Sciatic nerve (tissue), 2 donors: ENCODE measurements at regions not wholly inside any gene's neighbourhood (a gene's known extent, or its start where the extent isn't known, plus 50 kb on each side); places are given as distances from the start of the nearest gene placed in this dataset.

ENCODE experiments used
- ATAC-seq: fragments of 200-7000 bp; cut with Tn5 transposase; one replicate; pipeline ENCODE4 v1.9.1; 2020; ENCODE audit warnings: mild to moderate bottlenecking, moderate library complexity
- DNase-seq: peaks from one replicate; pipeline ENCODE4 v3.0.0-alpha.2; 2020; ENCODE audit warnings: low spot score
- intact Hi-C: fragments of 100-400 bp; cut with DNase I; formaldehyde crosslinking; loops from one replicate; pipeline ENCODE4 v1.14.2; 2022
- donor health status: DM: no; HTN: no; CAD: no.
- donor health status: DM: no; HTN: no; CAD: no.

GRCh38 chr16:79318143-79318899, 282.2 kb downstream of the MAF start:
- ATAC-seq (no peak), DNase-seq (no peak)
- intact Hi-C loops: no loop called here

GRCh38 chr16:79317521-79317920, 283.0 kb downstream of the MAF start:
- ATAC-seq (no peak), DNase-seq (no peak)
- intact Hi-C loops: no loop called here

GRCh38 chr16:79317026-79317425, 283.5 kb downstream of the MAF start:
- DNase-seq: no peak
- ATAC-seq: no peak
- intact Hi-C loops: no loop called here

- DNase-seq (no peak), ATAC-seq (no peak)
These were observed 284.5 kb downstream of the MAF start for GRCh38 chr16:79316004-79316458.

GRCh38 chr16:79312502-79312901, 288.0 kb downstream of the MAF start:
- intact Hi-C loops: no loop called here
- ATAC-seq (no peak), DNase-seq (no peak)

More at GRCh38 chr16:79316004-79316458, 284.5 kb downstream of the MAF start:
- intact Hi-C loops: no loop called here

- DNase-seq (no peak), ATAC-seq (no peak)
- intact Hi-C loops: no loop called here
These were observed 289.8 kb downstream of the MAF start for GRCh38 chr16:79310710-79311109.

GRCh38 chr16:79309606-79310005, 290.9 kb downstream of the MAF start:
- intact Hi-C loops: no loop called here
- DNase-seq (no peak), ATAC-seq (no peak)

GRCh38 chr16:79307214-79307613, 293.3 kb downstream of the MAF start:
- ATAC-seq: peak; percentile 87
- peak; percentile 70 for DNase-seq
- intact Hi-C loops: no loop called here

- intact Hi-C loops: no loop called here
- no peak for DNase-seq
- ATAC-seq: no peak
These were observed 295.5 kb downstream of the MAF start for GRCh38 chr16:79305074-79305473.

GRCh38 chr16:79303959-79304387, 296.6 kb downstream of the MAF start:
- DNase-seq (no peak), ATAC-seq (no peak)
- intact Hi-C loops: no loop called here

- ATAC-seq (no peak), DNase-seq (no peak)
- intact Hi-C loops: no loop called here
These were observed 297.3 kb downstream of the MAF start for GRCh38 chr16:79303206-79303605.

GRCh38 chr16:79302731-79303130, 297.8 kb downstream of the MAF start:
- ATAC-seq (no peak), DNase-seq (no peak)

GRCh38 chr16:79301051-79301450, 299.5 kb downstream of the MAF start:
- ATAC-seq: no peak
- DNase-seq: no peak
- intact Hi-C loops: no loop called here

More at GRCh38 chr16:79302731-79303130, 297.8 kb downstream of the MAF start:
- intact Hi-C loops: no loop called here

GRCh38 chr16:79298894-79299799, 301.4 kb downstream of the MAF start:
- no peak for ATAC-seq
- intact Hi-C loops: no loop called here
- DNase-seq: no peak

- intact Hi-C loops: no loop called here
- ATAC-seq (no peak), DNase-seq (no peak)
These were observed 302.1 kb downstream of the MAF start for GRCh38 chr16:79298476-79298875.

GRCh38 chr16:79297805-79298204, 302.7 kb downstream of the MAF start:
- intact Hi-C loops: no loop called here
- DNase-seq: no peak
- ATAC-seq: no peak

- no peak for ATAC-seq
- no peak for DNase-seq
- intact Hi-C loops: no loop called here
These were observed 303.2 kb downstream of the MAF start for GRCh38 chr16:79297296-79297695.

- ATAC-seq (no peak), DNase-seq (no peak)
- intact Hi-C loops: no loop called here
These were observed 304.0 kb downstream of the MAF start for GRCh38 chr16:79296491-79296890.

GRCh38 chr16:79295746-79296145, 304.8 kb downstream of the MAF start:
- intact Hi-C loops: no loop called here
- no peak for DNase-seq
- no peak for ATAC-seq

- ATAC-seq (no peak), DNase-seq (no peak)
- intact Hi-C loops: no loop called here
These were observed 305.4 kb downstream of the MAF start for GRCh38 chr16:79295162-79295561.
